Ovary (tissue), 7 donors: ENCODE measurements at regions not wholly inside any gene's neighbourhood (a gene's known extent, or its start where the extent isn't known, plus 50 kb on each side); places are given as distances from the start of the nearest gene placed in this dataset.
A peak's percentile ranks its signal among the peaks of the same experiment; 100 is the strongest.

Source experiments
- DNase-seq, 5 donors: peaks; one replicate each; pipeline ENCODE4 v3.0.0-alpha.2; 2019 to 2020
- H3K27ac ChIP-seq, 2 donors: fragments of 200-600 bp; one replicate each; pipeline versions ENCODE4 v1.5.1 to v1.8.0; 2019 to 2022
- H3K27me3 ChIP-seq: fragments of 200-600 bp; one replicate; pipeline ENCODE4 v1.8.0; 2022
- H3K36me3 ChIP-seq: fragments of 200-600 bp; sonication (generic); one replicate; pipeline ENCODE4 v1.5.1; 2019
- H3K4me1 ChIP-seq: one replicate; pipeline ENCODE4 v1.8.1; 2013; ENCODE audit warnings: mild to moderate bottlenecking, moderate library complexity; ENCODE audit not compliant: insufficient read depth
- H3K4me3 ChIP-seq: fragments of 200-600 bp; sonication (generic); one replicate; pipeline ENCODE4 v1.5.1; 2017
- H3K9me3 ChIP-seq, 2 donors: fragments of 200-600 bp in 1 of 2; sonication (generic) in 1 of 2; one replicate each; pipeline versions ENCODE4 v1.5.1 to v1.8.1; 2013 to 2019; ENCODE audit warnings: mild to moderate bottlenecking in 1 of 2, moderate library complexity in 1 of 2
- EP300 ChIP-seq: sonication (generic); formaldehyde crosslinking; IDR thresholded peaks from one replicate; pipeline ENCODE4 v1.6.1; 2017; ENCODE audit warnings: antibody characterized with exemption
- POLR2A ChIP-seq: fragments of 450-650 bp; IDR thresholded peaks from one replicate; pipeline ENCODE4 v1.6.1; 2017; ENCODE audit warnings: antibody characterized with exemption, mild to moderate bottlenecking, moderate library complexity
- WGBS, 3 donors: extraction: QIAGEN DNeasy Blood & Tissue Kit in 1 of 3; methylation state at CpG; one replicate each; pipeline versions ENCODE4 v1.1.5 to v1.1.7; 2013 to 2017; 5-methylcytosine and 5-hydroxymethylcytosine counted together
- intact Hi-C, 4 donors: fragments of 100-400 bp; cut with DNase I; formaldehyde crosslinking; loops; one replicate each; pipeline versions ENCODE4 v1.11.0 to v1.15.1; 2022 to 2023
- TF ChIP-seq, protein P1 (sequence below), 3 donors: fragments of 450-650 bp in 2 of 3; fragments of 200-600 bp in 1 of 3; IDR thresholded peaks; one replicate each; pipeline versions ENCODE4 v1.5.1 to v1.8.0; 2016 to 2022; ENCODE audit warnings: antibody characterized with exemption in 3 of 3, mild to moderate bottlenecking in 1 of 3
- donor health status: DM: no; HTN: no; CAD: no; lungs with moderate emphysema.
- donor health status: DM: no; HTN: no; CAD: no.
- donor health status: Bipolar disorder and iron deficiency.
- donor health status: DM: no; HTN: no; CAD: no.
- donor health status: DM: yes; HTN: yes; CAD: no.

DNA sequence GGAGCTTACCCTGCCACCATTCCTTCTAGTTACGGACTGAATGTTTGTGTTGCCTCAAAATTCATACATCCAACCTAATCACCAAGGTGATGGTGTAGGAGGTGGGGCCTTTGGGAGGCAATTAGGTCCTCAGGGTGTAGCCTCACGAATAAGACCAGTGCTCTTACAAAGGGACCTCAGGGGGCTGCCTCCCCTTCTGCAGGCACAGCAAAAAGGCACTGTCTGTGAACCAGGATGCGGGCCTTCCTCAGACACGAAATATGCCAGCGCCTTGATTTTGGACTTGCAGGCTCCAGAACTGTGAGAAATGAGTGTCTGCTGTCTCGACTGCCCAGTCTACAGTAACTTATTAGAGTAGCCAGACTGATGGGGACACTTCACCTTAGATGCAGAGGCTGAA, 150.4 kb upstream of the HDAC4 start:
- DNase-seq = peak in 1 of 5 donors; percentile 1
- WGBS, 3 donors = 88 to 90% (median 89%) methylated on average over 6 of the region's 6 CpGs
- H3K9me3 ChIP-seq = no peaks in the 10 kb centered on the region
- H3K36me3 ChIP-seq = no peaks in the 10 kb centered on the region
- TF ChIP-seq, protein P1, sequence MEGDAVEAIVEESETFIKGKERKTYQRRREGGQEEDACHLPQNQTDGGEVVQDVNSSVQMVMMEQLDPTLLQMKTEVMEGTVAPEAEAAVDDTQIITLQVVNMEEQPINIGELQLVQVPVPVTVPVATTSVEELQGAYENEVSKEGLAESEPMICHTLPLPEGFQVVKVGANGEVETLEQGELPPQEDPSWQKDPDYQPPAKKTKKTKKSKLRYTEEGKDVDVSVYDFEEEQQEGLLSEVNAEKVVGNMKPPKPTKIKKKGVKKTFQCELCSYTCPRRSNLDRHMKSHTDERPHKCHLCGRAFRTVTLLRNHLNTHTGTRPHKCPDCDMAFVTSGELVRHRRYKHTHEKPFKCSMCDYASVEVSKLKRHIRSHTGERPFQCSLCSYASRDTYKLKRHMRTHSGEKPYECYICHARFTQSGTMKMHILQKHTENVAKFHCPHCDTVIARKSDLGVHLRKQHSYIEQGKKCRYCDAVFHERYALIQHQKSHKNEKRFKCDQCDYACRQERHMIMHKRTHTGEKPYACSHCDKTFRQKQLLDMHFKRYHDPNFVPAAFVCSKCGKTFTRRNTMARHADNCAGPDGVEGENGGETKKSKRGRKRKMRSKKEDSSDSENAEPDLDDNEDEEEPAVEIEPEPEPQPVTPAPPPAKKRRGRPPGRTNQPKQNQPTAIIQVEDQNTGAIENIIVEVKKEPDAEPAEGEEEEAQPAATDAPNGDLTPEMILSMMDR (IDR thresholded peaks at IDR 0.05) = no peak
- no peaks in the 10 kb centered on the region for H3K27me3 ChIP-seq
- H3K4me1 ChIP-seq = no peaks in the 10 kb centered on the region
- intact Hi-C loops = no loop called here
- no peak overlapping the region for H3K4me3 ChIP-seq
- no peak overlapping the region for H3K27ac ChIP-seq

DNA sequence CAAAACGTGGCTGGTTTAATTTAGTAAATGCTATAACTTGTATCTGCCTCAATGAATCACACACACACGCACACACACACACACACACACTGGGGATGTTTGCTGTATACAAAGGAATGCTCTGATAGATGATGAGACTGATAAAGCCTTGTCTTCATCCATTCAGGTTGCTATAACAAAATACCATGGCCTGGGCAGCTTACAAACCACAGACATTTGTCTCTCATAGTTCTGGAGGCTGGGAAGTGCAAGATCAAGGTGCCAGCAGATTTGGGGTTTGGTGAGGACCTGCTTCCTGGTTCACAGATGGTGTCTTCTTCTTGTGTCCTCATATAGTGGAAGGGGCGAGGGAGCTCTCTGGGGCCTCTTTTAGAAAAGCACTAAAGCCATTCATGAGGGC, 149.5 kb upstream of the HDAC4 start:
- Histone ChIP-seq H3K4me1 (no peaks in the 10 kb centered on the region), H3K4me3 (no peak overlapping the region), H3K27ac (no peak overlapping the region), H3K36me3 (no peaks in the 10 kb centered on the region), H3K27me3 (no peaks in the 10 kb centered on the region), H3K9me3 (no peaks in the 10 kb centered on the region)
- intact Hi-C loops = no loop called here
- no peak for DNase-seq
- TF ChIP-seq POLR2A (no peak), EP300 (no peak)
- TF ChIP-seq, protein P1 (IDR thresholded peaks at IDR 0.05) = no peak
- WGBS, 3 donors = 51 to 53% (median 52%) methylated on average over 3 of the region's 3 CpGs

DNA sequence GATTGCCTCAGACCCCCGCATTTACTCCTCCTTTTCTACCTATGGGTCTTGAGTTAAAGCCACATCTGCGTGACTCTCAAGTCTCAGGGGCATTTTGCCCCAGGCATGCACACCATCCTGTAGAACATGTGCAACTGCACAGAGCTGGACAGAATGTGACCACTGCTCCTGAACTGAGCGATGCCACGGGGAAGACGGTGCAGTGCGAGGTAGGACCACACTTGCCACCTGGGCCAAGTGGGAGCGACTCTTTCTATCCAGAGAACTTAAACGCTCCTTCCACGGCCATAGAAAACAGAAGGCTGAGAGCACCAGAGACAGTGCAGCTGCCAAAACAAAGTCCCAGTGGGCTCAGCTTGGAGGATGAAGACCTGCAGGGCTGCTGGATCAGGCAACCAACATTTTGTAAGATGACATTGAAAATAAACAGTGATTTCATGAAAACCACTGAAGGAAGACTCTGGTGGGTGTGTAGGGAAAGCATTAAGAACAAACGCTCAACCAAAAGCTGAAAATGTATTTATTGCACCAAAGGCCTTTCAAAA, 149.0 kb upstream of the HDAC4 start:
- WGBS, 3 donors = 86 to 89% (median 87%) methylated on average over 10 of the region's 10 CpGs
- no peaks in the 10 kb centered on the region for H3K9me3 ChIP-seq
- no peak for DNase-seq
- TF ChIP-seq, protein P1 (IDR thresholded peaks at IDR 0.05) = no peak
- TF ChIP-seq EP300 (no peak), POLR2A (no peak)
- no peaks in the 10 kb centered on the region for H3K27me3 ChIP-seq
- intact Hi-C loops = no loop called here
- no peaks in the 10 kb centered on the region for H3K4me1 ChIP-seq
- no peaks in the 10 kb centered on the region for H3K36me3 ChIP-seq
- H3K4me3 ChIP-seq = no peak overlapping the region
- H3K27ac ChIP-seq = no peak overlapping the region

DNA sequence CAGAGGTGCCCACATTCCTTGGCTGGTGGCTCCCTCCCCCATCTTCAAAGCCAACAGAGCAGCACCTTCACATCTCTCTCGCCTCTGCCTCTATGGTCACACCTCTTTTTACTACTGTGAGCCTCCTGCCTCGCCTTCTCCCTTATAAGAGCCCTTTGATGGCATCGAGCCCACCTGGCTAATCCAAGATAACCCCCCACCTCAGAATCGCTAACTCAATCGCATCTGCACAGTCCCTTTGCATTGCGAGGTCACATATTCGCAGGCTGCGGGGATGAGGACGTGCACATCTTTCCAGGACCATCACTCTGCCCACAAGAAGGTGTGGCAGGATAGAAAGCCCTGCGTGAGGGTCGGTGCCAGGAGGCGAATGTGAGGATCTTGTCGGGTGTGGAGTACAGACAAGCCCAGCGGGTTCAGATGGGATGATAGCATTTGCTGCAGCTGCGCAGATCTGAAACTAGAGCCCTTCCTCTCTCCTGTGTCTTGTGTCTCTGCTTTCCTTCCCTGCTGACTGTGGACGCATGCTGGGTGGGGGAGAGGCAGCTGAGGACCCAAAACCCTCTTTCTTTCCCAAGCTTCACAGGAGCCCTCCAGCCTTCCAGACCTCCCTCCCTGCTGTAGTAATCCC, 148.3 kb upstream of the HDAC4 start:
- Histone ChIP-seq H3K27me3 (no peaks in the 10 kb centered on the region), H3K27ac (no peak overlapping the region), H3K36me3 (no peaks in the 10 kb centered on the region), H3K4me3 (no peak overlapping the region), H3K4me1 (no peaks in the 10 kb centered on the region), H3K9me3 (no peaks in the 10 kb centered on the region)
- WGBS, 3 donors = 89 to 91% (median 89%) methylated on average over 16 of the region's 16 CpGs
- TF ChIP-seq, protein P1 (IDR thresholded peaks at IDR 0.05) = no peak
- TF ChIP-seq POLR2A (no peak), EP300 (no peak)
- no peak for DNase-seq
- intact Hi-C loops = no loop called here
